Tibial nerve (tissue), 4 donors: ENCODE measurements at regions not wholly inside any gene's neighbourhood (a gene's known extent, or its start where the extent isn't known, plus 50 kb on each side); places are given as distances from the start of the nearest gene placed in this dataset.

Experiments
- DNase-seq, 2 donors: peaks; one replicate each; pipeline ENCODE4 v3.0.0-alpha.2; 2019; ENCODE audit warnings: low spot score in 2 of 2
- H3K27ac ChIP-seq, 4 donors: fragments of 200-600 bp; sonication (generic) in 3 of 4; one replicate each; pipeline ENCODE4 v1.5.1; 2017 to 2019; ENCODE audit warnings: mild to moderate bottlenecking in 1 of 4
- H3K27me3 ChIP-seq, 2 donors: fragments of 200-600 bp; sonication (generic) in 1 of 2; one replicate each; pipeline versions ENCODE4 v1.5.1 to v1.6.0; 2017 to 2019
- H3K36me3 ChIP-seq, 3 donors: fragments of 200-600 bp; sonication (generic); one replicate each; pipeline ENCODE4 v1.5.1; 2018 to 2019
- H3K4me1 ChIP-seq, 4 donors: fragments of 200-600 bp; sonication (generic) in 3 of 4; one replicate each; pipeline ENCODE4 v1.5.1; 2017 to 2019
- H3K4me3 ChIP-seq, 4 donors: fragments of 200-600 bp; sonication (generic) in 3 of 4; one replicate each; pipeline ENCODE4 v1.5.1; 2017 to 2019; ENCODE audit warnings: mild to moderate bottlenecking in 1 of 4, moderate library complexity in 1 of 4
- H3K9me3 ChIP-seq, 4 donors: fragments of 200-600 bp; sonication (generic) in 3 of 4; one replicate each; pipeline ENCODE4 v1.5.1; 2017 to 2019
- EP300 ChIP-seq, 2 donors: sonication (generic); formaldehyde crosslinking; IDR thresholded peaks; one replicate each; pipeline ENCODE4 v1.6.1; 2017; ENCODE audit warnings: antibody characterized with exemption in 2 of 2, mild to moderate bottlenecking in 1 of 2
- POLR2A ChIP-seq, 2 donors: fragments of 450-650 bp; IDR thresholded peaks; one replicate each; pipeline ENCODE4 v1.6.1; 2017; ENCODE audit warnings: antibody characterized with exemption in 2 of 2, mild to moderate bottlenecking in 2 of 2, moderate library complexity in 2 of 2
- WGBS, 2 donors: methylation state at CpG; one replicate each; pipeline ENCODE4 v1.1.5; 2018; 5-methylcytosine and 5-hydroxymethylcytosine counted together
- TF ChIP-seq, protein P1 (sequence below), 5 experiments: fragments of 200-600 bp in 3 of 5; fragments of 450-650 bp in 2 of 5; sonication (generic) in 3 of 5; IDR thresholded peaks; one replicate each; pipeline ENCODE4 v1.5.1; 2016 to 2019; ENCODE audit warnings: antibody characterized with exemption in 5 of 5, mild to moderate bottlenecking in 3 of 5, moderate library complexity in 2 of 5

DNA sequence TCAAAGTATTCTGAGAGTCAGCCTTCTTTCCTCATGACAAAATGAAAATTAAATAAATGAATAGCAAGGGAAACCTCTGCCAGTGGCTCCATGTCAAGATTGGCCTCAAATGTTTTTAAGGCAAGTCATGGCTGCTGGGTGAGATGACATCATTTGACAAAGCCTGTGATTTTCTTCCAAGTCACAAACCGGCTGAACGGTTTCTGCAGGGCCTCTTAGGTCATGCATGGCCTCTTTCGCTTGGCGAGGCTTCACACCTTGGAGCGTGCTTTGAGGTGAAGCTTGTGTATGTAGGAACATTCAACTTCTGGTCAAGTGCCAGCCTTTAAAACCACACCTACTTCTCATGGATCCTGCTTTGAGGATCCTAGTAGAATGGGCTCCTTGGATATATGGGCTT lies 161.0 kb upstream of the ZNF618 start:
- 76 to 78% methylated on average over 5 of the region's 5 CpGs for WGBS, 2 donors
- Histone ChIP-seq H3K4me3 (no peak overlapping the region), H3K27me3 (no peaks in the 10 kb centered on the region), H3K9me3 (peaks cover 0 to 32% (median 0%) of the 10 kb centered on the region in 4 donors), H3K36me3 (no peaks in the 10 kb centered on the region), H3K27ac (no peak overlapping the region), H3K4me1 (no peaks in the 10 kb centered on the region)
- TF ChIP-seq POLR2A (IDR thresholded peaks at IDR 0.05) (no peak), EP300 (IDR thresholded peaks at IDR 0.05) (no peak)
- TF ChIP-seq, protein P1, sequence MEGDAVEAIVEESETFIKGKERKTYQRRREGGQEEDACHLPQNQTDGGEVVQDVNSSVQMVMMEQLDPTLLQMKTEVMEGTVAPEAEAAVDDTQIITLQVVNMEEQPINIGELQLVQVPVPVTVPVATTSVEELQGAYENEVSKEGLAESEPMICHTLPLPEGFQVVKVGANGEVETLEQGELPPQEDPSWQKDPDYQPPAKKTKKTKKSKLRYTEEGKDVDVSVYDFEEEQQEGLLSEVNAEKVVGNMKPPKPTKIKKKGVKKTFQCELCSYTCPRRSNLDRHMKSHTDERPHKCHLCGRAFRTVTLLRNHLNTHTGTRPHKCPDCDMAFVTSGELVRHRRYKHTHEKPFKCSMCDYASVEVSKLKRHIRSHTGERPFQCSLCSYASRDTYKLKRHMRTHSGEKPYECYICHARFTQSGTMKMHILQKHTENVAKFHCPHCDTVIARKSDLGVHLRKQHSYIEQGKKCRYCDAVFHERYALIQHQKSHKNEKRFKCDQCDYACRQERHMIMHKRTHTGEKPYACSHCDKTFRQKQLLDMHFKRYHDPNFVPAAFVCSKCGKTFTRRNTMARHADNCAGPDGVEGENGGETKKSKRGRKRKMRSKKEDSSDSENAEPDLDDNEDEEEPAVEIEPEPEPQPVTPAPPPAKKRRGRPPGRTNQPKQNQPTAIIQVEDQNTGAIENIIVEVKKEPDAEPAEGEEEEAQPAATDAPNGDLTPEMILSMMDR (IDR thresholded peaks at IDR 0.05): no peak
- DNase-seq: no peak

DNA sequence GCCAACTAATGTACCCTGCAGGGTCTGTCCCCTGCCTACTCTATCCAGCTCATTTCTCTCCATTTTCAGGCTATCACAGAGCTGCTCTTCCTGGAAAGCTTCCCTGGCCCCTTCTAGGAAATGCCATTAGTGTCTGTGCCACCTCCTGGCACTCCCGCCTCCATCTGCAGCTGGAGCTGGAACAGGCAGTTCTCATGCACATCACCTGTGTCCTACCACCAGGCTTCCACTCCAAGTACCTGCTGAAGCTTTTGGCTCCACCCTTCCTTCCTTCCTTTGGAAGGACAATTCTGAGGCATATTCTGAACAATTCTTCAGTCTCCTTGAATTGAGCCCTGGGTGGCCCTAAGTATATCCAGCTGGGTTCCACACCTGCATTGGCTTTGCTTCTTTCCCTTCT lies 156.2 kb upstream of the ZNF618 start:
- no peaks in the 10 kb centered on the region for H3K36me3 ChIP-seq
- no peak overlapping the region for H3K27ac ChIP-seq
- TF ChIP-seq, protein P1 (IDR thresholded peaks at IDR 0.05): no peak
- TF ChIP-seq EP300 (IDR thresholded peaks at IDR 0.05) (no peak), POLR2A (IDR thresholded peaks at IDR 0.05) (no peak)
- no peak overlapping the region for H3K4me3 ChIP-seq
- H3K27me3 ChIP-seq: no peaks in the 10 kb centered on the region
- WGBS, 2 donors: 86 to 90% methylated on average over 1 of the region's 1 CpG
- peaks cover 0 to 47% (median 0%) of the 10 kb centered on the region in 4 donors for H3K9me3 ChIP-seq
- H3K4me1 ChIP-seq: no peaks in the 10 kb centered on the region
- no peak for DNase-seq

DNA sequence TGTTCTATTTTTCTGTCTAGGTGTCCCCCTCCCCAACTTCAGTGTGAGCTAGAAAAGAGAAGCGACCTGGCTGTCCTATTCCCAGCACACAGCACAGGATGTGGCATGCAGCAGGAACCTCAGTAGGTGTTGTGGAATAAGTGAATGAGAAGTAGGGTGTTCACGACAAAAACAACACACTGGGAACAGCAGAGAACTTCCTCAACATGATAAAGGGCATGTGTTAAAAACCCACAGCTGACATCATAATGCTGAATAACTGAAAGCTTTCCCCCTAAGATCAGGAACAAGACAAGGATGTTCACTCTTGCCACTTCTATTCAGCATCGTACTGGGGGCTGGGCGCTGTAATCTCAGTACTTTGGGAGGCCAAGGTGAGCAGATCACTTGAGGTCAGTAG lies 155.6 kb upstream of the ZNF618 start:
- Histone ChIP-seq H3K4me1 (no peaks in the 10 kb centered on the region), H3K36me3 (no peaks in the 10 kb centered on the region), H3K27me3 (no peaks in the 10 kb centered on the region), H3K4me3 (no peak overlapping the region), H3K27ac (no peak overlapping the region), H3K9me3 (peaks cover 0 to 43% (median 0%) of the 10 kb centered on the region in 4 donors)
- TF ChIP-seq POLR2A (IDR thresholded peaks at IDR 0.05) (no peak), EP300 (IDR thresholded peaks at IDR 0.05) (no peak)
- TF ChIP-seq, protein P1 (IDR thresholded peaks at IDR 0.05): no peak
- WGBS, 2 donors: 39 to 53% methylated on average over 4 of the region's 4 CpGs
- DNase-seq: no peak

DNA sequence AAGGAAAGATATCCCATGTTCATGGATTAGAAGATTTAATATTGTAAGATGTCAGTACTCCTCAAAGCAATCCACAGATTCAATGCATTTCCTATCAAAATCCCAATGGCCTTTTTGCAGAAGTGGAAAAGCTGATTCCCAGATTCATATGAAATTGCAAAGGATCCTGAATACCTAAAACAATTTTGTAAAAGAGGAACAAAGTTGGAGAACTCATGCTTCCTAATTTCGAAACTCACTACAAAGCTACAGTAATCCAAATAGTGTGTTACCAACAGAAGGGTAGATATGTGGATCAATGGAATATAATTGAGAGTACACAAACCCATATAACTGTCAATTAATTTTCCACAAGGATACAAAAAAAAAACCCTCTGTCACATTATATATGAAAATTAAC lies 154.3 kb upstream of the ZNF618 start:
- Histone ChIP-seq H3K27ac (no peak overlapping the region), H3K4me3 (no peak overlapping the region), H3K27me3 (no peaks in the 10 kb centered on the region), H3K4me1 (no peaks in the 10 kb centered on the region), H3K9me3 (peaks cover 0 to 29% (median 0%) of the 10 kb centered on the region in 4 donors), H3K36me3 (no peaks in the 10 kb centered on the region)
- TF ChIP-seq EP300 (IDR thresholded peaks at IDR 0.05): no peak
- TF ChIP-seq POLR2A (IDR thresholded peaks at IDR 0.05): no peak
- TF ChIP-seq, protein P1 (IDR thresholded peaks at IDR 0.05): no peak
- whole genome bisulfite sequencing, 2 donors: 90 to 94% methylated on average over 1 of the region's 1 CpG
- DNase-seq: no peak

DNA sequence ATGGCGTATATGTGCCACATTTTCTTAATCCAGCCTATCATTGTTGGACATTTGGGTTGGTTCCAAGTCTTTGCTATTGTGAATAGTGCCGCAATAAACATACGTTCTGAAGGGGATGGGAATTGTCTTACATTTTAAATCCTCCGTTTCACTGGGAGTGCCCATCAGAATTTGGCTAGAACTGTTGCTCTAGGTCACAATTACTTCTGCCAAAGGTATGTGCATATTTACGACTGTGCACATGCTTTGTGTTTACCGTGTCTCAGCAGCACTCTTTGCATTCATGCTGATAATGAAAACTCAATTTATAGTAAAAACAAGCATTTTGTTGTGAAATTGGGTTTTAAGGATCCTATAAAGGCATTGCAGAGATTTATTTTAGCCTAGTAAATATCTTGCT lies 151.9 kb upstream of the ZNF618 start:
- H3K27ac ChIP-seq: no peak overlapping the region
- no peak for DNase-seq
- TF ChIP-seq EP300 (IDR thresholded peaks at IDR 0.05) (no peak), POLR2A (IDR thresholded peaks at IDR 0.05) (no peak)
- TF ChIP-seq, protein P1 (IDR thresholded peaks at IDR 0.05): no peak
- H3K9me3 ChIP-seq: peaks cover 0 to 29% (median 1%) of the 10 kb centered on the region in 4 donors
- H3K27me3 ChIP-seq: no peaks in the 10 kb centered on the region
- no peak overlapping the region for H3K4me3 ChIP-seq
- H3K36me3 ChIP-seq: no peaks in the 10 kb centered on the region
- no peaks in the 10 kb centered on the region for H3K4me1 ChIP-seq
- 78 to 83% methylated on average over 6 of the region's 6 CpGs for WGBS, 2 donors
